Vagina (tissue), 2 donors: ENCODE measurements at regions not wholly inside any gene's neighbourhood (a gene's known extent, or its start where the extent isn't known, plus 50 kb on each side); places are given as distances from the start of the nearest gene placed in this dataset.

Source experiments
- POLR2AphosphoS5 ChIP-seq, 2 donors: sonication (generic); formaldehyde crosslinking; IDR thresholded peaks; one replicate each; pipeline ENCODE4 v1.9.0; 2017; ENCODE audit warnings: antibody characterized with exemption in 2 of 2, mild to moderate bottlenecking in 2 of 2, low read depth in 1 of 2; ENCODE audit not compliant: insufficient read depth in 1 of 2
- TF ChIP-seq, protein P1 (sequence below), 3 experiments: fragments of 450-650 bp in 2 of 3; fragments of 200-600 bp in 1 of 3; sonication (generic) in 1 of 3; IDR thresholded peaks; one replicate each; pipeline ENCODE4 v1.5.1; 2017 to 2019; ENCODE audit warnings: antibody characterized with exemption in 3 of 3, mild to moderate bottlenecking in 2 of 3, moderate library complexity in 2 of 3

GRCh38 chr5:113770648-113771047, 257.2 kb downstream of the YTHDC2 start:
- TF ChIP-seq, protein P1, sequence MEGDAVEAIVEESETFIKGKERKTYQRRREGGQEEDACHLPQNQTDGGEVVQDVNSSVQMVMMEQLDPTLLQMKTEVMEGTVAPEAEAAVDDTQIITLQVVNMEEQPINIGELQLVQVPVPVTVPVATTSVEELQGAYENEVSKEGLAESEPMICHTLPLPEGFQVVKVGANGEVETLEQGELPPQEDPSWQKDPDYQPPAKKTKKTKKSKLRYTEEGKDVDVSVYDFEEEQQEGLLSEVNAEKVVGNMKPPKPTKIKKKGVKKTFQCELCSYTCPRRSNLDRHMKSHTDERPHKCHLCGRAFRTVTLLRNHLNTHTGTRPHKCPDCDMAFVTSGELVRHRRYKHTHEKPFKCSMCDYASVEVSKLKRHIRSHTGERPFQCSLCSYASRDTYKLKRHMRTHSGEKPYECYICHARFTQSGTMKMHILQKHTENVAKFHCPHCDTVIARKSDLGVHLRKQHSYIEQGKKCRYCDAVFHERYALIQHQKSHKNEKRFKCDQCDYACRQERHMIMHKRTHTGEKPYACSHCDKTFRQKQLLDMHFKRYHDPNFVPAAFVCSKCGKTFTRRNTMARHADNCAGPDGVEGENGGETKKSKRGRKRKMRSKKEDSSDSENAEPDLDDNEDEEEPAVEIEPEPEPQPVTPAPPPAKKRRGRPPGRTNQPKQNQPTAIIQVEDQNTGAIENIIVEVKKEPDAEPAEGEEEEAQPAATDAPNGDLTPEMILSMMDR (IDR thresholded peaks at IDR 0.05) = no peak
- TF ChIP-seq POLR2AphosphoS5 (IDR thresholded peaks at IDR 0.05; ENCODE audit: insufficient read depth in 1 of 2, low read depth in 1 of 2) = no peak
